HEK293T (cell line): ENCODE measurements at regions not wholly inside any gene's neighbourhood (a gene's known extent, or its start where the extent isn't known, plus 50 kb on each side); places are given as distances from the start of the nearest gene placed in this dataset.
"Not testable (repeated sequence)": the region's sequence is repeated elsewhere in the genome, so short reads cannot be mapped to it uniquely, and the experiment has no call there.

Experiments
- CTCF ChIA-PET: fragments of 350-600 bp; formaldehyde crosslinking; extraction: SDS; loops from one replicate; lab custom pipeline; 2021; ENCODE audit warnings: antibody characterized with exemption, inconsistent platforms; lab: Yijun Ruan, JAX
- POLR2A ChIA-PET: fragments of 350-600 bp; formaldehyde crosslinking; extraction: SDS; loops from one replicate; lab custom pipeline; 2020; ENCODE audit warnings: antibody characterized with exemption, inconsistent platforms; lab: Yijun Ruan, JAX
- DNase-seq: peaks from one replicate; pipeline ENCODE4 v3.0.0; 2012; ENCODE audit warnings: mixed read lengths; ENCODE audit errors: extremely low spot score
- ARNT ChIP-seq: fragments of 450-650 bp; IDR thresholded peaks from 2 replicates; pipeline ENCODE4 v1.6.1; 2017; ENCODE audit warnings: mild to moderate bottlenecking
- BHLHE40 ChIP-seq: fragments of 450-650 bp; IDR thresholded peaks from 2 replicates; pipeline ENCODE4 v1.6.1; 2016; ENCODE audit warnings: mild to moderate bottlenecking, moderate library complexity, borderline replicate concordance
- CTBP1 ChIP-seq: fragments of 450-650 bp; IDR thresholded peaks from 2 replicates; pipeline ENCODE4 v1.6.1; 2016; ENCODE audit warnings: borderline replicate concordance
- ELF4 ChIP-seq: fragments of 450-650 bp; IDR thresholded peaks from 2 replicates; pipeline ENCODE4 v1.6.1; 2017; ENCODE audit warnings: antibody characterized with exemption
- FOXA1 ChIP-seq: fragments of 450-650 bp; IDR thresholded peaks from 2 replicates; pipeline ENCODE4 v1.6.1; 2016; ENCODE audit warnings: mild to moderate bottlenecking
- FOXK2 ChIP-seq: fragments of 450-650 bp; IDR thresholded peaks from 2 replicates; pipeline ENCODE4 v1.6.1; 2016; ENCODE audit warnings: mild to moderate bottlenecking
- FOXM1 ChIP-seq: fragments of 450-650 bp; IDR thresholded peaks from 2 replicates; pipeline ENCODE4 v1.6.1; 2017; ENCODE audit warnings: mild to moderate bottlenecking, borderline replicate concordance
- HDGF ChIP-seq: fragments of 450-650 bp; IDR thresholded peaks from 2 replicates; pipeline ENCODE4 v1.6.1; 2017; ENCODE audit warnings: antibody characterized with exemption, borderline replicate concordance
- L3MBTL2 ChIP-seq: fragments of 450-650 bp; conservative IDR thresholded peaks from 2 replicates; pipeline ENCODE4 v1.6.1; 2016; ENCODE audit warnings: mild to moderate bottlenecking
- LEF1 ChIP-seq: fragments of 450-650 bp; IDR thresholded peaks from 2 replicates; pipeline ENCODE4 v1.6.1; 2017; ENCODE audit warnings: mild to moderate bottlenecking, borderline replicate concordance
- NFRKB ChIP-seq: fragments of 450-650 bp; IDR thresholded peaks from 2 replicates; pipeline ENCODE4 v1.6.1; 2016; ENCODE audit warnings: mild to moderate bottlenecking, moderate library complexity
- PKNOX1 ChIP-seq: fragments of 450-650 bp; IDR thresholded peaks from 2 replicates; pipeline ENCODE4 v1.6.1; 2016
- SP1 ChIP-seq: fragments of 450-650 bp; IDR thresholded peaks from 2 replicates; pipeline ENCODE4 v1.6.1; 2017
- SUZ12 ChIP-seq: fragments of 450-650 bp; IDR thresholded peaks from 2 replicates; pipeline ENCODE4 v1.6.1; 2016; ENCODE audit warnings: mild to moderate bottlenecking
- TARDBP ChIP-seq: fragments of 450-650 bp; IDR thresholded peaks from 2 replicates; pipeline ENCODE4 v1.6.1; 2016
- ZNF384 ChIP-seq: fragments of 450-650 bp; IDR thresholded peaks from 2 replicates; pipeline ENCODE4 v1.6.1; 2016

- no peak for DNase-seq
- TF ChIP-seq SP1 (no peak), FOXK2 (no peak), PKNOX1 (no peak), L3MBTL2 (no peak), SUZ12 (no peak), ARNT (no peak)
- POLR2A ChIA-PET = no interaction called here
- CTCF ChIA-PET = interaction anchor here (0.6 kb wide), 1 partner anchor 632 kb away, joined by 7 read pairs; no protein-coding TSS in a partner anchor
These were observed 172.8 kb downstream of the LRIG3 start for GRCh38 chr12:58747533-58747932.

GRCh38 chr12:58750484-58750883 lies 169.8 kb downstream of the LRIG3 start:
- ChIA-PET CTCF (no interaction called here), POLR2A (no interaction called here)
- no peak for TF ChIP-seq PKNOX1
- no peak for TF ChIP-seq ARNT
- no peak for TF ChIP-seq TARDBP
- no peak for TF ChIP-seq CTBP1
- no peak for TF ChIP-seq NFRKB
- TF ChIP-seq ZNF384 = no peak
- TF ChIP-seq FOXM1 = no peak
- no peak for TF ChIP-seq ELF4
- no peak for TF ChIP-seq BHLHE40
- DNase-seq = no peak

GRCh38 chr12:58757422-58757821 lies 162.9 kb downstream of the LRIG3 start:
- ChIA-PET CTCF (no interaction called here), POLR2A (no interaction called here)
- no peak for DNase-seq
- no peak for TF ChIP-seq L3MBTL2
- no peak for TF ChIP-seq CTBP1
- no peak for TF ChIP-seq ARNT
- no peak for TF ChIP-seq NFRKB
- no peak for TF ChIP-seq SP1
- TF ChIP-seq SUZ12 = no peak
- no peak for TF ChIP-seq FOXK2

- DNase-seq, CTCF ChIA-PET, POLR2A ChIA-PET: not testable (repeated sequence)
These were observed 160.6 kb downstream of the LRIG3 start for GRCh38 chr12:58759745-58760144.

- TF ChIP-seq NFRKB (no peak), FOXA1 (no peak), LEF1 (no peak), ELF4 (no peak), SUZ12 (no peak), BHLHE40 (no peak), TARDBP (no peak), HDGF (no peak)
- DNase-seq = no peak
- ChIA-PET POLR2A (no interaction called here), CTCF (no interaction called here)
These were observed 159.0 kb downstream of the LRIG3 start for GRCh38 chr12:58761308-58761707.

GRCh38 chr12:58764100-58764953 lies 156.0 kb downstream of the LRIG3 start:
- no peak for DNase-seq
- POLR2A ChIA-PET = no interaction called here
- TF ChIP-seq CTBP1 (no peak), L3MBTL2 (no peak), PKNOX1 (no peak), NFRKB (no peak), BHLHE40 (no peak), ZNF384 (no peak), ARNT (no peak), HDGF (no peak), SP1 (no peak), FOXK2 (no peak), FOXM1 (no peak), FOXA1 (no peak), ELF4 (no peak), TARDBP (no peak), SUZ12 (no peak), LEF1 (no peak)
- CTCF ChIA-PET = interaction anchor here (0.6 kb wide), 1 partner anchor 40 kb away, joined by 4 read pairs; no protein-coding TSS in a partner anchor

- TF ChIP-seq SUZ12 (no peak), L3MBTL2 (no peak)
- ChIA-PET CTCF (no interaction called here), POLR2A (no interaction called here)
- DNase-seq = no peak
These were observed 155.2 kb downstream of the LRIG3 start for GRCh38 chr12:58765076-58765475.
